Globus pallidus (tissue), 1 donor: ENCODE measurements at regions not wholly inside any gene's neighbourhood (a gene's known extent, or its start where the extent isn't known, plus 50 kb on each side); places are given as distances from the start of the nearest gene placed in this dataset.
"Not testable (repeated sequence)": the region's sequence is repeated elsewhere in the genome, so short reads cannot be mapped to it uniquely, and the experiment has no call there.

ENCODE experiments used
- DNase-seq: peaks from one replicate; pipeline ENCODE4 v3.0.0-alpha.2; 2015; ENCODE audit warnings: low spot score

GRCh38 chr16:59108374-59108773, 374.3 kb upstream of the GOT2 start:
- no peak for DNase-seq

- not testable (repeated sequence) for DNase-seq
These were observed 362.6 kb upstream of the GOT2 start for GRCh38 chr16:59096682-59097081.

- no peak for DNase-seq
These were observed 356.4 kb upstream of the GOT2 start for GRCh38 chr16:59090541-59090940.

GRCh38 chr16:59088431-59088830, 354.3 kb upstream of the GOT2 start:
- no peak for DNase-seq

GRCh38 chr16:59087641-59088040, 353.5 kb upstream of the GOT2 start:
- DNase-seq: no peak

- peak; percentile 42 for DNase-seq
These were observed 333.1 kb upstream of the GOT2 start for GRCh38 chr16:59067205-59067604.

- DNase-seq: no peak
These were observed 326.1 kb upstream of the GOT2 start for GRCh38 chr16:59060207-59060606.

GRCh38 chr16:59058250-59058649, 324.1 kb upstream of the GOT2 start:
- DNase-seq: no peak

- DNase-seq: no peak
These were observed 319.8 kb upstream of the GOT2 start for GRCh38 chr16:59053911-59054310.

- DNase-seq: no peak
These were observed 318.1 kb upstream of the GOT2 start for GRCh38 chr16:59052231-59052630.

GRCh38 chr16:59048876-59049275, 314.8 kb upstream of the GOT2 start:
- DNase-seq: no peak

GRCh38 chr16:59047114-59047513, 313.0 kb upstream of the GOT2 start:
- no peak for DNase-seq

- no peak for DNase-seq
These were observed 312.2 kb upstream of the GOT2 start for GRCh38 chr16:59046335-59046734.

- DNase-seq: no peak
These were observed 311.4 kb upstream of the GOT2 start for GRCh38 chr16:59045501-59045900.

GRCh38 chr16:59044616-59045015, 310.5 kb upstream of the GOT2 start:
- DNase-seq: no peak

- peak; percentile 26 for DNase-seq
These were observed 308.2 kb upstream of the GOT2 start for GRCh38 chr16:59042301-59042700.

GRCh38 chr16:59039066-59039720, 305.1 kb upstream of the GOT2 start:
- peak; percentile 3 for DNase-seq

- DNase-seq: no peak
These were observed 296.9 kb upstream of the GOT2 start for GRCh38 chr16:59030923-59031485.

GRCh38 chr16:59021751-59022150, 287.6 kb upstream of the GOT2 start:
- DNase-seq: no peak

- DNase-seq: no peak
These were observed 279.8 kb upstream of the GOT2 start for GRCh38 chr16:59013930-59014329.

- no peak for DNase-seq
These were observed 265.6 kb upstream of the GOT2 start for GRCh38 chr16:58999762-59000161.

GRCh38 chr16:58992755-58993154, 258.6 kb upstream of the GOT2 start:
- DNase-seq: not testable (repeated sequence)

- DNase-seq: not testable (repeated sequence)
These were observed 249.3 kb upstream of the GOT2 start for GRCh38 chr16:58983181-58983965.
